ENCODE measurements at regions not wholly inside any gene's neighbourhood (a gene's known extent, or its start where the extent isn't known, plus 50 kb on each side); places are given as distances from the start of the nearest gene placed in this dataset.
"Not testable (repeated sequence)": the region's sequence is repeated elsewhere in the genome, so short reads cannot be mapped to it uniquely, and the experiment has no call there.

DNA sequence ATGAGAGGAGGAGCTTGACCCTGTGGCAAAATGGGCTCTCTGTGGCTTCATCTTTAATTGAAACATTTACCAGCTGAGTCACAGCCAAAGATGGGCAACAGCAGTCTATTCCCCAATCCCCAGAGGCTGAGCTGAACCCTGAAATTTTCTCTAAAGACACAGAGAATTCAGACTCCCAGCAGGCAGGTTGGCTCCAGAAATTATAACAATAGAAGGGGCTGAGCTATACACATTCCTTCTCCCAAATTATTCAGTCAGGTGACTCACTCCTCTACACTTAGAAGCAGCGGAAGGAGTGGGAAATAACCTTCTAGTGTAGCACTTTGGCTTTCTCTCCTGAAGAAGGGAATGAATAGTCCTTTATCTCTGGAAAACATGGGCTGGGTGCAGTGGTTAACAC lies 264.3 kb upstream of the ARHGEF26 start:
- H3K4me3 Mint-ChIP-seq = no peak overlapping the region
- no peak for DNase-seq
- H3K4me1 Mint-ChIP-seq (ENCODE audit: low read depth) = no peaks in the 10 kb centered on the region
- H3K27me3 Mint-ChIP-seq = peaks cover 12% of the 10 kb centered on the region
- no peak overlapping the region for H3K27ac Mint-ChIP-seq
- no peaks in the 10 kb centered on the region for H3K9me3 Mint-ChIP-seq
- no peaks in the 10 kb centered on the region for H3K36me3 Mint-ChIP-seq (ENCODE audit: low read depth)

DNA sequence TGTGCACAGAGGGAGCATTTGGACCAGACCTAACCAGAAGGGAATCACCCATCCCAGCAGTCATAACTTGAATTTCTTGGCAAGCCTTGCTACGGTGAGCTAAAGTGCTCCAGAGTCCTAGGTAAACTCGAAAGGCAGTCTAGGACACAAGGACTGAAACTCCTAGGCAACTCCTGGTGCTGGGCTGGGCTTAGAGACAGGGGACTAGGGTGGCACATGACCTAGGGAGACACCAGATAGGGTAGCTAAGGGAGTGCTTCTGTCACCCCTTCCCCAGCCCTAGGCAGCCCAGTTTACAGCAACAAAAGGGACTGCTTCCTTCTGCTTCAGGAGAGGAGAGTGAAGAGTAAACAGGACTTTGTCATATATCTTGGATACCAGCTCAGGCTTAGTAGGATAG lies 256.4 kb upstream of the ARHGEF26 start:
- H3K27me3 Mint-ChIP-seq = peaks cover 13% of the 10 kb centered on the region
- no peak overlapping the region for H3K27ac Mint-ChIP-seq
- H3K4me1 Mint-ChIP-seq (ENCODE audit: low read depth) = no peaks in the 10 kb centered on the region
- no peak overlapping the region for H3K4me3 Mint-ChIP-seq
- no peak for DNase-seq
- H3K36me3 Mint-ChIP-seq (ENCODE audit: low read depth) = no peaks in the 10 kb centered on the region
- no peaks in the 10 kb centered on the region for H3K9me3 Mint-ChIP-seq

DNA sequence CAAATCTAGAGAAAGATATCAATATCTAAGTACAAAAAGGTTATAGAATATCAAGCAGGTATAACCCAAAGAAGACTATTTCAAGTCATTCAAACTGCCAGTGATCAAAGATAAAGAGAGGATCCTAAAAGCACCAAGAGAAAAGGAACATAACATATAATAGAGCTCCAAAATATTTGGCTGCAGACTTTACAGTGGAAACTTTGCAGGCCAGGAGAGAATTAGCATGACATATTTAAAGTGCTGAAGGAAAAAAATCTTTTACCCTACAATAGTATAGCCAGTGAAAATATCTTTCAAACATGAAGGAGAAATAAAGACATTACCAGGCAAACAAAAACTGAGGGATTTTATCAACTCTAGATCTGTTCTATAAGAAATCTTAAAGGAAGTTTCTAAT lies 254.3 kb upstream of the ARHGEF26 start:
- Mint-ChIP-seq H3K36me3 (ENCODE audit: low read depth) (no peaks in the 10 kb centered on the region), H3K4me1 (ENCODE audit: low read depth) (no peaks in the 10 kb centered on the region), H3K4me3 (no peak overlapping the region), H3K27ac (no peak overlapping the region), H3K27me3 (peaks cover 16% of the 10 kb centered on the region), H3K9me3 (no peaks in the 10 kb centered on the region)
- no peak for DNase-seq

DNA sequence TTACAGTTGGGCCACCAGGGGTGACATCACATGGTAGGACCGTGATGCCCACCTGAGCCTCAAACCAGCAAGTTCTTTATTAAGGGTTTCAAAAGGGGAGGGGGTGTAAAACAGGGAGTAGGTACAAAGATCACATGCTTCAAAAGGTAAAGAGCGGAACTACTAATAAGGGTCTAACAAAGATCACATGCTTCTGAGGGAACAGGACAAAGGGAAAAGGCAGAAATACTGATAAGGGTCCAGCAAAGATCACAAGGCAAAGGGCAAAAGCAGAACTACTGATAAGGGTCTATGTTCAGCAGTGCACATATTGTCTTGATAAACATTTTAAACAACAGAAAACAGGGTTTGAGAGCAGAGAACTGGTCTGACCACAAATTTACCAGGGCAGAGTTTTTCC lies 246.8 kb upstream of the ARHGEF26 start:
- H3K4me3 Mint-ChIP-seq = not testable (repeated sequence)

DNA sequence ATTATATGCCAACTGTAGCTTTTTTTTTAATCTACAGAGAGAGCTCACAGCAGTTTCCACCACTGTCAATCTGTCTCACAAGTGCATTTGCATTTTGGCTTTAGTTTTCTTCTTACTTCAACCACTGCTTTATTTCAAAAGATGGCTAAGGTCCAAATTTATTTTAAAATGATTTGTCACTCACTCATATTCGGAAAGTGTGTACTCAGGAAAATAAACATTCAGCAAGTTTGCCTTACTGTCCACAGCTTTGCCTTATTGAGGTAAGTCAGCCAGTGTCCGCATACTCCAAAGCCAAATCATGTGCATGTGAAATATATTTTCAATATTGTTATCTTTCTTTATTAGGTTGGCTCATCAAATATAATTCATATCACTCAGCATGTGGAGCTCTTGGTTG lies 240.7 kb upstream of the ARHGEF26 start:
- Mint-ChIP-seq H3K4me3 (no peak overlapping the region), H3K36me3 (ENCODE audit: low read depth) (no peaks in the 10 kb centered on the region), H3K9me3 (peaks cover 3% of the 10 kb centered on the region), H3K27me3 (peaks cover 4% of the 10 kb centered on the region), H3K27ac (no peak overlapping the region), H3K4me1 (ENCODE audit: low read depth) (no peaks in the 10 kb centered on the region)
- no peak for DNase-seq

More for the DNA sequence above, 246.8 kb upstream of the ARHGEF26 start:
- not testable (repeated sequence) for DNase-seq; H3K36me3 Mint-ChIP-seq (ENCODE audit: low read depth); H3K27me3 Mint-ChIP-seq; H3K4me1 Mint-ChIP-seq (ENCODE audit: low read depth); H3K27ac Mint-ChIP-seq
- peaks cover 12% of the 10 kb centered on the region for H3K9me3 Mint-ChIP-seq

DNA sequence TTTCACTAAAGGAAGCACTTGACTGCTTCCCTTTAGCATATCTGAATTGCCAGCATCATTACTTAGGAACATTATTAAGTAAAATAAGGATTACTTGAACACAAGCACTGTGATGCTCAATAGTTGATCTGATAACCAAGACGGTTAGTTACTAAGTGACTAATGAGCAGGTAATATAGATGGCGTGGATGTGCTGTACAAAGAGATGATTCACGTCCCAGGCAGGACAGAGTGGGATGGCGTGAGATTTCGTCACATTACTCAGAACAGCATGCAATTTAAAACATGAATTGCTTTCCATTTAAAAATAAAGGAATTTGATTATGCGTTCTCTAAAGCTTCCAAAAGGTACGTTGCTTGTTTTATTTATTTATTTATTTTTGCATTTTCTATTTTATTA lies 240.0 kb upstream of the ARHGEF26 start:
- Mint-ChIP-seq H3K9me3 (no peaks in the 10 kb centered on the region), H3K4me1 (ENCODE audit: low read depth) (no peaks in the 10 kb centered on the region), H3K36me3 (ENCODE audit: low read depth) (no peaks in the 10 kb centered on the region)

DNA sequence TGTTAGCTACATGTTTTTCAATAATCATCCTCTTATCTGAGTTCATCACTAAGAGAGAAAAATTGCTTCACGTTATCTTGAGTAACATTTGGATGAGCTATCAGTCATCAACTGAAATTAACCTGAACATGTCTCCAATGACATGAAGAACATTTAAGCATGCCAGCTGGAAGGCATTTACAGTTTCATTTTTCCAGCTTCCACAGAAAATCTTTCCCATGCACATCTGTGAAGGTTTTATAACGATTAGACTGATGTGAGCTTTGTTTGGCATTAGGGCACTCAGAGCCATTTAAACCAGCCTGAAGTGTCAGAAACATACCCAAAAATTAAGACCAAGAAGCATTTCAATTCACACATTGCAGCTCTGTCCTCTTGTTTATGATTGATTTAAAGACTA lies 235.8 kb upstream of the ARHGEF26 start:
- DNase-seq = no peak
- H3K36me3 Mint-ChIP-seq (ENCODE audit: low read depth) = no peaks in the 10 kb centered on the region
- H3K4me1 Mint-ChIP-seq (ENCODE audit: low read depth) = no peaks in the 10 kb centered on the region
- H3K27me3 Mint-ChIP-seq = peaks cover 7% of the 10 kb centered on the region
- H3K27ac Mint-ChIP-seq = no peak overlapping the region
- H3K4me3 Mint-ChIP-seq = no peak overlapping the region
- no peaks in the 10 kb centered on the region for H3K9me3 Mint-ChIP-seq

More for the DNA sequence above, 240.0 kb upstream of the ARHGEF26 start:
- H3K27me3 Mint-ChIP-seq = peaks cover 7% of the 10 kb centered on the region
- no peak for DNase-seq
- no peak overlapping the region for H3K27ac Mint-ChIP-seq
- H3K4me3 Mint-ChIP-seq = no peak overlapping the region

DNA sequence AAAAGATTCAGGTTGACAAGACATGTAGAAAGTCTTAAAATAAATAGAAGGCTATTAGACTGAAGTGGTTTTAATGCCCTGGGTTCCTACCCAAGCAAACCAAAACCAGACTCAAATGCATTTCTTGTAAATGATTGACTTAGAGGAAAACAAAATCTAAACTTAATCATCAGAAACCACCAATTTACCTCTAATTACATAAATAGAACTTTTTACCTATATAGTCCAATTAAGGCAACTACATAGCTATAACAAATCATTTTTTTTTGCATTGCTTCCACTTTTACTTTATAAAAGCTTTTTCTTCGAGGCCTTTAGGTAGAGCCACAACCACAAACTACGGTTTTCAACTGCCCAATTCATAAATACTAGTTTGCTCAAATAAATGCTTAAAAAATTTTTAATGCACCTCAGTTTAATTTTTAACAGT lies 231.3 kb upstream of the ARHGEF26 start:
- H3K27me3 Mint-ChIP-seq = peaks cover 4% of the 10 kb centered on the region
- H3K9me3 Mint-ChIP-seq = no peaks in the 10 kb centered on the region
- H3K4me1 Mint-ChIP-seq (ENCODE audit: low read depth) = no peaks in the 10 kb centered on the region
- DNase-seq = no peak
- no peaks in the 10 kb centered on the region for H3K36me3 Mint-ChIP-seq (ENCODE audit: low read depth)
- H3K27ac Mint-ChIP-seq = no peak overlapping the region
- H3K4me3 Mint-ChIP-seq = no peak overlapping the region

DNA sequence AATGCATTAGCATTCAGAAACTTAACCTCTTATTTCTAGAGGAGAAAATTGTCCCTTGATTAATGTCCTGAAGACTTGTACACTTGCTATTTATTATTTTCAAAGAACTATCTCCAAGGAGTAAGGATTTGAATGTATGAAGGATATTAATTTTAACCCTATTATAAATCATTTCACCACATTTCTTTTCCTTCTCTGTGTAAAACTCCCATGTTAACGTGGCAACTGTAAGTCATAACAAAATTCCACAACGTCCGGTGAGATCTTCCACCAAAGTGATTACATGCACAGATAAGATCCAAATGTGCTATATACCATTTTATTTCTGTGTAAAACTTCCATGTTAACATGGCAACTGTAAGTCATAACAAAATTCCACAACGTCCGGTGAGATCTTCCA lies 229.1 kb upstream of the ARHGEF26 start:
- Mint-ChIP-seq H3K36me3 (ENCODE audit: low read depth) (no peaks in the 10 kb centered on the region), H3K4me3 (no peak overlapping the region), H3K9me3 (no peaks in the 10 kb centered on the region), H3K4me1 (ENCODE audit: low read depth) (no peaks in the 10 kb centered on the region), H3K27me3 (no peaks in the 10 kb centered on the region), H3K27ac (no peak overlapping the region)
- DNase-seq = no peak

DNA sequence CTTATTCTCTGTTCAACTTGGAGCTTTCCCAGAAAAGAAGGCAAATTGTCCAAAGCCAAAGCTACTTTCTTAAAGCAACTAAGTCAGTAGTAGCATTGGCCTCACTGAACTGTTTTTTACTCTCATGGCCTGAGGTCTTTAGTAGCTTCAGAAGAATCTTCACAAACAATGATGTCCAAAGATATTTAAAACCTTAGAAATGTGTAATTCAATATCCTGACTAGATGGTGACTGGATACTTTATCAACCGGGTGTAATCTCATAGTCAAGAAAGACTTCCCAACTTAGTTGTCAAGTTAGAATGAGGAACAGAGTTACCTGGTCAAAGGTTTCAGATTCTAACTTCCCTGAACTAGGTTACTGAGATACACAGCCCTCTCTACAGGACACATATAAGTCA lies 226.3 kb upstream of the ARHGEF26 start:
- no peaks in the 10 kb centered on the region for H3K9me3 Mint-ChIP-seq
- no peaks in the 10 kb centered on the region for H3K4me1 Mint-ChIP-seq (ENCODE audit: low read depth)
- no peak overlapping the region for H3K4me3 Mint-ChIP-seq
- H3K27me3 Mint-ChIP-seq = no peaks in the 10 kb centered on the region
- no peaks in the 10 kb centered on the region for H3K36me3 Mint-ChIP-seq (ENCODE audit: low read depth)
- no peak for DNase-seq
- no peak overlapping the region for H3K27ac Mint-ChIP-seq

DNA sequence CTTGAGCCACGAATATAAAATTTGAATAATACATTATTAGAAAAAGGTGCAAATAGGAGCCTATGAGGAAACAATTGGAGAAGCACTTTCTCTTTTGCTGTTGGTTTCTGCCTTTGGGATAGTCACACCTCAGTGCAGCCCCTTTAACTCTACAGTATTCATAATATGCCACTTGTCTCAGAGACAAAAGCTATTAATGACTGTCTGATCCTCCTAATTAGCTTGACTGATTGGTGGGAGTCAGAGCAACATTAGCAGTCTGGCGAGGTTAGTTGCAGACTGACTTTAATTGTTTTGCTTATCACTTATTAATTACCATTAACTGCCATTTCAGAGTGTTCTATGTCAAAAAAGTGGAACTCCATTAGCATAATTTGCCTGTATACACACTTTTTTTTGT lies 225.0 kb upstream of the ARHGEF26 start:
- no peaks in the 10 kb centered on the region for H3K27me3 Mint-ChIP-seq
- H3K9me3 Mint-ChIP-seq = no peaks in the 10 kb centered on the region
- H3K4me1 Mint-ChIP-seq (ENCODE audit: low read depth) = no peaks in the 10 kb centered on the region
- no peaks in the 10 kb centered on the region for H3K36me3 Mint-ChIP-seq (ENCODE audit: low read depth)
- H3K27ac Mint-ChIP-seq = no peak overlapping the region
- H3K4me3 Mint-ChIP-seq = no peak overlapping the region
- DNase-seq = no peak

DNA sequence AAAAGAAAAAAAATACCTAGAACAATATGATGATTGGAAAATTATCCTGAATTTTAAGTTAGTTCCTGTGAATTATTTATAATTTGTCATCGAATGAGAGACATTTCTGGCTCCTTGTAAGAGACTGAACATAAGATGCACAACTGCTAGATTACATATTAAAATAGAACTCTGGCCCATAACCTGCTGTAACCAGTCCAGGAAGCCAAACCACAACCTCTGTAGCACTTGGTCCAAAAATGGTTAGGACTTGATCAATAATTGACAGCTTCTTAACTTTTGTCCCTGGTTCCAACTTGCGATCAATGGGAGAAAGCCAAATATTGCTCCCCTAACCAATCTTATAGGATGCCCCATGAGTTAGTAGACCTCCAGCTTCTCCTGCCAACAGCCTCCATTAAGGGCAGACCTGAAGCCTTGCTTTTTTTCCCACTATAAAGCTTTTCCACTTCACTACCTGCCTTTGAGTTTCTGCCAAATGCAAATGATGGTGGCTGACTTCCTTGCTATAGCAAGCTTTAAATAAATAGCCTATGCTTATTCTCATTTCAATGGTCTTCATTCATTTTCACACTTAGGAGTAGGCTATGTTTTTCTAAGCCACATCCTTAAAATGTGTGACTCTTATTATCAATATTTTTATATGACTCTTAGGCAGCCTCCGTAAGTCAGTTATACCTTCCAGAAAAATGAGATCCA lies 224.0 kb upstream of the ARHGEF26 start:
- Mint-ChIP-seq H3K4me3 (no peak overlapping the region), H3K27ac (no peak overlapping the region), H3K27me3 (no peaks in the 10 kb centered on the region), H3K4me1 (ENCODE audit: low read depth) (no peaks in the 10 kb centered on the region), H3K9me3 (no peaks in the 10 kb centered on the region), H3K36me3 (ENCODE audit: low read depth) (no peaks in the 10 kb centered on the region)
- DNase-seq = no peak

DNA sequence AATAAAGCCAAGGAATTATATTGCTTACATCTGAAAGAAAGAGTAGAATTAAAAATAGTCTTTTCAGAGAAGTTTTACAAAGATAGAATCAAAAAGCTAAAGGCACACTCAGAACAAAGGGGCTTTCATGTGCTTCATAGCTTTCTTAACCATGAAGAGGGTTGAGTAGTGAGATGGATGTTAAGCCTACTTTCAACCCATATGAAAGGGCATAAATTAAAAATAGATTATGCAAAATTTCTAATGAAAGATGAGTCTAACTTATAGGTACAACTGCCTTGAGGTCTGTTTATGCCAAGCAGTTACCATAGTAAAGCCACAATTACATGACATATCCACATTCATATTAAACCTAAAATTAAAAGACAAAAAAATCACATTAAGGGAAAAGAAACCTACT lies 223.3 kb upstream of the ARHGEF26 start:
- Mint-ChIP-seq H3K36me3 (ENCODE audit: low read depth) (no peaks in the 10 kb centered on the region), H3K27ac (no peak overlapping the region), H3K4me3 (no peak overlapping the region), H3K9me3 (no peaks in the 10 kb centered on the region), H3K4me1 (ENCODE audit: low read depth) (no peaks in the 10 kb centered on the region), H3K27me3 (no peaks in the 10 kb centered on the region)
- no peak for DNase-seq

DNA sequence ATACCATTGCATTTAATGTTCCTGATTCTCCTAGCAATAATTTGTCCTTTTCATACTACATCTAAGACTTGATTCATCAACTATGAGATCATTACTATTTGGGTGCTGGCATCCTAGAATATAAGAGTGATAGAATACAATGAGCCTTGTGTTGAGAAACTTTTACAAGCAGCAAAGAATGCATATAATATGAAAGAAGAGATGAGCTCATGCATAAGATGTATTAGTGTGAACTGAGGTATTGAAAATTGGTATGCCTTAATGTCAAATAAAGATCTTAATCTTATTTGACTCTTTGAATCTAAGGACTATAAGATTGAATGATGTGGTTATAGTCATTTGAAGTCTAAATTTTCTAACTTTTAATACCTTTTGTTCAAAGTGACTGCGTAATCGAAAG lies 220.0 kb upstream of the ARHGEF26 start:
- Mint-ChIP-seq H3K4me1 (ENCODE audit: low read depth) (no peaks in the 10 kb centered on the region), H3K4me3 (no peak overlapping the region), H3K27me3 (no peaks in the 10 kb centered on the region), H3K27ac (no peak overlapping the region), H3K9me3 (no peaks in the 10 kb centered on the region), H3K36me3 (ENCODE audit: low read depth) (no peaks in the 10 kb centered on the region)
- no peak for DNase-seq

DNA sequence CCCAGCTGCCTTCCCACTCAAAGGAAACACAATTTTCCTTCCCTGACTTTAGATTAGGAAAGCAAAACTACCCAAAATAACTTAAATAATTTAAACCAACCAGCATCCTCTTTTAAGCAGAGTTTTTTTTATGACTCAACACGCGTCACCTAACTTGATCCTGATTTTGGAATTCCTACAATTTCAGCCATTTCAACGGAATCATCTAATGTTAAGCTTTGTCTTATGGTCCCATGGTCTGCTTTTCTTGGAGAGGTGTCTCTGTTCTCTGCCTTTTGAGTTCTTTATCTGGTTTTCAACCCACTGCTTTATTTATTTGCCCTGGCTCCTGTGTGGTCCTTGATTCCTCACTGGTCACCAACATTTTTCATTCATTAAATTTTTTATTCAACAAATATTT lies 219.2 kb upstream of the ARHGEF26 start:
- Mint-ChIP-seq H3K4me3 (no peak overlapping the region), H3K27ac (no peak overlapping the region), H3K4me1 (ENCODE audit: low read depth) (no peaks in the 10 kb centered on the region), H3K36me3 (ENCODE audit: low read depth) (no peaks in the 10 kb centered on the region), H3K9me3 (no peaks in the 10 kb centered on the region), H3K27me3 (no peaks in the 10 kb centered on the region)
- DNase-seq = no peak

DNA sequence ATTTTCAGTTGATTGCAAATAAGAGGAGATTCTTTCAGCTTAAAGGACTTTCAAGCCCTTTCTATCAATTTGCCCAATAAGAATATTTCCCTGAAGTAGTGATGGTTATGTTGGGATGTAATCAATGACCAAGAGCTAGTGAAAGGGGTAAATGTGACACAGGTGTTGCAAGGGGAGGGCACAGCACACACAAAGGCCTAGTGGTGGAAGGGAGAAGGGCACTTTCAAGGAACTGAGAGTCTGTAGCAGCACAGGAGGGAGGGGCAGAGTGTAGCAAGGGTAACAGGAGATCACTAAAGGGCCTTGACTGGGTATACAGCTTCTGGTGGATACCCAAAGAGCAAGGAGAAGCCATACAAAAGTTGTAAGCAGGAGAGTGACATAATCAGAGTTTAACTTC lies 217.8 kb upstream of the ARHGEF26 start:
- Mint-ChIP-seq H3K4me1 (ENCODE audit: low read depth) (no peaks in the 10 kb centered on the region), H3K4me3 (no peak overlapping the region), H3K27ac (no peak overlapping the region), H3K36me3 (ENCODE audit: low read depth) (no peaks in the 10 kb centered on the region), H3K27me3 (no peaks in the 10 kb centered on the region), H3K9me3 (no peaks in the 10 kb centered on the region)
- DNase-seq = no peak
